Heart left ventricle (tissue), 16 donors: ENCODE measurements at regions not wholly inside any gene's neighbourhood (a gene's known extent, or its start where the extent isn't known, plus 50 kb on each side); places are given as distances from the start of the nearest gene placed in this dataset.

ENCODE experiments used
- ATAC-seq, 4 donors: fragments of 200-7000 bp; cut with Tn5 transposase; one replicate each; pipeline ENCODE4 v1.9.1; 2020 to 2022; ENCODE audit warnings: moderate library complexity in 4 of 4, mild to moderate bottlenecking in 3 of 4, moderate number of reproducible peaks in 1 of 4
- DNase-seq, 5 donors: peaks; one replicate each; pipeline ENCODE4 v3.0.0-alpha.2; 2020
- H3K27ac ChIP-seq, 12 donors: fragments of 200-600 bp; sonication (generic) in 4 of 12; one replicate each; pipeline versions ENCODE4 v1.5.0 to v1.8.0; 2016 to 2022; ENCODE audit warnings: mild to moderate bottlenecking in 2 of 12
- H3K27me3 ChIP-seq, 9 donors: fragments of 200-600 bp; sonication (generic) in 2 of 9; one replicate each; pipeline versions ENCODE4 v1.5.1 to v1.8.0; 2016 to 2022; ENCODE audit warnings: mild to moderate bottlenecking in 3 of 9
- H3K36me3 ChIP-seq, 9 donors: fragments of 200-600 bp; sonication (generic) in 2 of 9; one replicate each; pipeline versions ENCODE4 v1.5.0 to v1.8.0; 2018 to 2022; ENCODE audit warnings: mild to moderate bottlenecking in 2 of 9
- H3K4me1 ChIP-seq, 12 donors: fragments of 200-600 bp; sonication (generic) in 4 of 12; one replicate each; pipeline versions ENCODE4 v1.5.0 to v1.8.0; 2016 to 2022; ENCODE audit warnings: mild to moderate bottlenecking in 3 of 12
- H3K4me3 ChIP-seq, 12 donors: fragments of 200-600 bp; sonication (generic) in 4 of 12; one replicate each; pipeline versions ENCODE4 v1.5.0 to v1.8.0; 2017 to 2022; ENCODE audit warnings: mild to moderate bottlenecking in 9 of 12, moderate library complexity in 4 of 12
- H3K9me3 ChIP-seq, 12 donors: fragments of 200-600 bp; sonication (generic) in 4 of 12; one replicate each; pipeline versions ENCODE4 v1.5.0 to v1.8.0; 2016 to 2022; ENCODE audit warnings: mild to moderate bottlenecking in 1 of 12
- CTCF ChIP-seq, 12 donors: fragments of 200-600 bp; sonication (generic) in 4 of 12; IDR thresholded peaks; one replicate each; pipeline versions ENCODE4 v1.5.0 to v1.8.0; 2018 to 2022; ENCODE audit warnings: antibody characterized with exemption in 12 of 12, mild to moderate bottlenecking in 5 of 12
- POLR2A ChIP-seq, 2 donors: fragments of 450-650 bp; IDR thresholded peaks; one replicate each; pipeline ENCODE4 v1.6.1; 2017; ENCODE audit warnings: antibody characterized with exemption in 2 of 2, mild to moderate bottlenecking in 2 of 2, moderate library complexity in 2 of 2
- WGBS, 4 donors: extraction: QIAGEN DNeasy Blood & Tissue Kit in 2 of 4; methylation state at CpG; one replicate each; pipeline versions ENCODE4 v1.1.5 to v1.1.7; 2013 to 2018; 5-methylcytosine and 5-hydroxymethylcytosine counted together
- intact Hi-C, 10 donors: fragments of 100-400 bp; cut with DNase I; formaldehyde crosslinking; loops; one replicate each; pipeline versions ENCODE4 v1.11.1 to v1.14.2; 2022
- donor health status: ischemic (EF 13 %, LVEDD 7.1; RV severe dilation, severe dysfunction).
- donor health status: healthy with polysubstance abuse.
- donor health status: DM: no; HTN: yes; CAD: no.
- donor health status: DM: no; HTN: no; CAD: no.
- donor health status: ischemic (EF 25% LVEDD 6.9; RV normal size, moderate dysfunction).
- donor health status: ischemic (EF 25% LVEDD 5.7; RV mildly dilated, moderate dysfunction).
- donor health status: healthy.
- donor health status: DM: yes; HTN: yes; CAD: no.
- donor health status: ischemic (EF 35%, LVEDD 5.7; RV mildly dilated, moderate dysfunction).
- donor health status: nonischemic (EF 11% LVEDD 7.7; RV severe dilation, severe dysfunction).
- donor health status: DM: yes; HTN: yes; CAD: no.
- donor health status: PGD.
- donor health status: ischemic (EF 29% LVEDD 5.4; RV normal size, mild dysfunction).
- donor health status: nonischemic (EF 23%, LVEDD 6.1; RV moderate dilation, normal function).

- no peak overlapping the region for H3K27ac ChIP-seq
- ATAC-seq: no peak
These were observed 80.7 kb upstream of the MAML3 start for GRCh38 chr4:140234697-140235060.

GRCh38 chr4:140233791-140234696, 80.1 kb upstream of the MAML3 start:
- no peak for ATAC-seq
- 72 to 77% (median 75%) methylated on average over 6 of the region's 6 CpGs for WGBS, 4 donors
- H3K27ac ChIP-seq: peak overlapping the region in 1 of 12 donors; percentile 22

More at GRCh38 chr4:140234697-140235060, 80.7 kb upstream of the MAML3 start:
- H3K4me3 ChIP-seq: no peak overlapping the region
- no peaks in the 10 kb centered on the region for H3K9me3 ChIP-seq
- intact Hi-C loops: loop anchor here in 8 of 10 donors (5.0 kb wide), 4 partner anchors 72 to 137 kb away; partner anchors contain the start of gene MAML3 (in 5 of the 8)
- TF ChIP-seq CTCF (IDR thresholded peaks at IDR 0.05): no peak
- no peak for TF ChIP-seq POLR2A (IDR thresholded peaks at IDR 0.05)
- WGBS, 4 donors: 88 to 100% (median 90%) methylated on average over 3 of the region's 3 CpGs
- H3K36me3 ChIP-seq: no peaks in the 10 kb centered on the region
- peaks cover 0 to 30% (median 26%) of the 10 kb centered on the region in 12 donors for H3K4me1 ChIP-seq
- DNase-seq: no peak
- no peaks in the 10 kb centered on the region for H3K27me3 ChIP-seq

GRCh38 chr4:140229881-140230280, 75.9 kb upstream of the MAML3 start:
- no peaks in the 10 kb centered on the region for H3K27me3 ChIP-seq
- H3K4me3 ChIP-seq: no peak overlapping the region
- no peaks in the 10 kb centered on the region for H3K4me1 ChIP-seq
- 88 to 98% (median 96%) methylated on average over 3 of the region's 3 CpGs for WGBS, 4 donors
- DNase-seq (no peak), ATAC-seq (no peak)
- H3K36me3 ChIP-seq: no peaks in the 10 kb centered on the region
- H3K9me3 ChIP-seq: no peaks in the 10 kb centered on the region
- H3K27ac ChIP-seq: no peak overlapping the region
- intact Hi-C loops: loop anchor here in 1 of 10 donors (5.0 kb wide), 1 partner anchor 68 kb away; no protein-coding TSS in a partner anchor
- TF ChIP-seq POLR2A (IDR thresholded peaks at IDR 0.05) (no peak), CTCF (IDR thresholded peaks at IDR 0.05) (no peak)

More at GRCh38 chr4:140233791-140234696, 80.1 kb upstream of the MAML3 start:
- H3K4me1 ChIP-seq: peaks cover 0 to 29% (median 26%) of the 10 kb centered on the region in 12 donors
- no peak for DNase-seq
- no peak overlapping the region for H3K4me3 ChIP-seq
- no peaks in the 10 kb centered on the region for H3K27me3 ChIP-seq
- no peaks in the 10 kb centered on the region for H3K36me3 ChIP-seq
- H3K9me3 ChIP-seq: no peaks in the 10 kb centered on the region
- intact Hi-C loops: loop anchor here in 1 of 10 donors (5.0 kb wide), 1 partner anchor 72 kb away; no protein-coding TSS in a partner anchor
- TF ChIP-seq POLR2A (IDR thresholded peaks at IDR 0.05) (no peak), CTCF (IDR thresholded peaks at IDR 0.05) (no peak)

GRCh38 chr4:140227286-140227685, 73.3 kb upstream of the MAML3 start:
- H3K27ac ChIP-seq: no peak overlapping the region
- no peaks in the 10 kb centered on the region for H3K27me3 ChIP-seq
- ATAC-seq (no peak), DNase-seq (no peak)
- H3K9me3 ChIP-seq: no peaks in the 10 kb centered on the region
- WGBS, 4 donors: 79 to 92% (median 88%) methylated on average over 1 of the region's 1 CpG
- no peak overlapping the region for H3K4me3 ChIP-seq
- no peaks in the 10 kb centered on the region for H3K36me3 ChIP-seq
- intact Hi-C loops: no loop called here
- no peak for TF ChIP-seq CTCF (IDR thresholded peaks at IDR 0.05)
- no peak for TF ChIP-seq POLR2A (IDR thresholded peaks at IDR 0.05)
- no peaks in the 10 kb centered on the region for H3K4me1 ChIP-seq
